Heart right ventricle (tissue), 16 donors: ENCODE measurements at regions not wholly inside any gene's neighbourhood (a gene's known extent, or its start where the extent isn't known, plus 50 kb on each side); places are given as distances from the start of the nearest gene placed in this dataset.

Experiments used
- ATAC-seq, 8 donors: fragments of 200-7000 bp; cut with Tn5 transposase; one replicate each; pipeline ENCODE4 v1.9.1; 2020; ENCODE audit warnings: mild to moderate bottlenecking in 8 of 8, moderate library complexity in 8 of 8, moderate number of reproducible peaks in 1 of 8
- DNase-seq, 2 donors: peaks; one replicate each; pipeline ENCODE4 v3.0.0-alpha.2; 2020
- H3K27ac ChIP-seq, 10 donors: fragments of 200-600 bp; sonication (generic) in 2 of 10; one replicate each; pipeline versions ENCODE4 v1.5.0 to v1.8.0; 2020 to 2022; ENCODE audit warnings: mild to moderate bottlenecking in 3 of 10
- H3K27me3 ChIP-seq, 7 donors: fragments of 200-600 bp; one replicate each; pipeline ENCODE4 v1.8.0; 2021 to 2022; ENCODE audit warnings: mild to moderate bottlenecking in 2 of 7
- H3K36me3 ChIP-seq, 9 donors: fragments of 200-600 bp; sonication (generic) in 1 of 9; one replicate each; pipeline versions ENCODE4 v1.5.0 to v1.8.0; 2020 to 2022; ENCODE audit warnings: mild to moderate bottlenecking in 2 of 9
- H3K4me1 ChIP-seq, 9 donors: fragments of 200-600 bp; sonication (generic) in 1 of 9; one replicate each; pipeline versions ENCODE4 v1.5.0 to v1.8.0; 2020 to 2022; ENCODE audit warnings: mild to moderate bottlenecking in 4 of 9
- H3K4me3 ChIP-seq, 10 donors: fragments of 200-600 bp; sonication (generic) in 2 of 10; one replicate each; pipeline versions ENCODE4 v1.5.0 to v1.8.0; 2020 to 2022; ENCODE audit warnings: mild to moderate bottlenecking in 7 of 10, moderate library complexity in 2 of 10
- H3K9me3 ChIP-seq, 11 donors: fragments of 200-600 bp in 10 of 11; sonication (generic) in 2 of 11; one replicate each; pipeline versions ENCODE4 v1.5.0 to v1.8.0; 2013 to 2022; ENCODE audit warnings: mild to moderate bottlenecking in 2 of 11, control low read depth in 1 of 11, moderate library complexity in 1 of 11
- CTCF ChIP-seq, 9 donors: fragments of 200-600 bp; sonication (generic) in 2 of 9; IDR thresholded peaks; one replicate each; pipeline versions ENCODE4 v1.5.0 to v1.8.0; 2021 to 2022; ENCODE audit warnings: antibody characterized with exemption in 9 of 9, mild to moderate bottlenecking in 5 of 9, moderate library complexity in 1 of 9
- whole genome bisulfite sequencing, 2 donors: extraction: QIAGEN DNeasy Blood & Tissue Kit; methylation state at CpG; one replicate each; pipeline ENCODE4 v1.1.7; 2013; ENCODE audit warnings: inconsistent platforms in 1 of 2; 5-methylcytosine and 5-hydroxymethylcytosine counted together
- intact Hi-C, 10 donors: fragments of 100-400 bp; cut with DNase I; formaldehyde crosslinking; loops; one replicate each; pipeline versions ENCODE4 v1.11.1 to v1.14.2; 2022
- donor health status: Arrhythmogenic right ventricular cardiomyopathy.
- donor health status: ischemic (EF 13 %, LVEDD 7.1; RV severe dilation, severe dysfunction).
- donor health status: healthy with polysubstance abuse.
- donor health status: DM: no; HTN: yes; CAD: no.
- donor health status: DM: no; HTN: no; CAD: no.
- donor health status: ischemic (EF 25% LVEDD 6.9; RV normal size, moderate dysfunction).
- donor health status: ischemic (EF 25% LVEDD 5.7; RV mildly dilated, moderate dysfunction).
- donor health status: healthy.
- donor health status: DM: yes; HTN: yes; CAD: no.
- donor health status: Ischemic cardiomyopathy.
- donor health status: ischemic (EF 35%, LVEDD 5.7; RV mildly dilated, moderate dysfunction).
- donor health status: nonischemic (EF 11% LVEDD 7.7; RV severe dilation, severe dysfunction).
- donor health status: DM: yes; HTN: yes; CAD: no.
- donor health status: PGD.
- donor health status: ischemic (EF 29% LVEDD 5.4; RV normal size, mild dysfunction).
- donor health status: nonischemic (EF 23%, LVEDD 6.1; RV moderate dilation, normal function).

- Histone ChIP-seq H3K9me3 (no peaks in the 10 kb centered on the region), H3K4me1 (peaks cover 0 to 22% (median 0%) of the 10 kb centered on the region in 9 donors), H3K4me3 (no peak overlapping the region), H3K27me3 (peaks cover 0 to 72% (median 0%) of the 10 kb centered on the region in 7 donors), H3K36me3 (no peaks in the 10 kb centered on the region), H3K27ac (peak overlapping the region in 1 of 10 donors; percentile 51)
- WGBS, 2 donors: 56 to 57% methylated on average over 5 of the region's 5 CpGs
- TF ChIP-seq CTCF (IDR thresholded peaks at IDR 0.05): no peak
- intact Hi-C loops: no loop called here
- no peak for DNase-seq
- ATAC-seq: no peak
Measured at GRCh38 chrX:65926095-65927019, 113.5 kb downstream of the VSIG4 start.

GRCh38 chrX:65925592-65925991 is 114.3 kb downstream of the VSIG4 start:
- Histone ChIP-seq H3K27me3 (peaks cover 0 to 72% (median 0%) of the 10 kb centered on the region in 7 donors), H3K9me3 (no peaks in the 10 kb centered on the region), H3K36me3 (no peaks in the 10 kb centered on the region), H3K4me3 (no peak overlapping the region), H3K27ac (no peak overlapping the region), H3K4me1 (peaks cover 0 to 22% (median 0%) of the 10 kb centered on the region in 9 donors)
- DNase-seq: no peak
- WGBS, 2 donors: 83% methylated on average over 2 to 3 of the region's 3 CpGs
- no peak for ATAC-seq
- intact Hi-C loops: no loop called here
- no peak for TF ChIP-seq CTCF (IDR thresholded peaks at IDR 0.05)

- Histone ChIP-seq H3K4me3 (no peak overlapping the region), H3K27ac (no peak overlapping the region), H3K9me3 (no peaks in the 10 kb centered on the region), H3K36me3 (no peaks in the 10 kb centered on the region), H3K4me1 (peaks cover 0 to 22% (median 0%) of the 10 kb centered on the region in 9 donors), H3K27me3 (peaks cover 0 to 72% (median 0%) of the 10 kb centered on the region in 7 donors)
- DNase-seq: no peak
- intact Hi-C loops: no loop called here
- no peak for ATAC-seq
- 68 to 69% methylated on average over 3 of the region's 3 CpGs for WGBS, 2 donors
- TF ChIP-seq CTCF (IDR thresholded peaks at IDR 0.05): no peak
Measured at GRCh38 chrX:65925005-65925404, 114.9 kb downstream of the VSIG4 start.

- H3K4me1 ChIP-seq: peaks cover 0 to 11% (median 0%) of the 10 kb centered on the region in 9 donors
- TF ChIP-seq CTCF (IDR thresholded peaks at IDR 0.05): no peak
- ATAC-seq (no peak), DNase-seq (no peak)
- peaks cover 0 to 86% (median 0%) of the 10 kb centered on the region in 7 donors for H3K27me3 ChIP-seq
- no peaks in the 10 kb centered on the region for H3K36me3 ChIP-seq
- no peak overlapping the region for H3K27ac ChIP-seq
- H3K9me3 ChIP-seq: peaks cover 0 to 13% (median 0%) of the 10 kb centered on the region in 11 donors
- H3K4me3 ChIP-seq: no peak overlapping the region
- intact Hi-C loops: no loop called here
- 53 to 55% methylated on average over 2 of the region's 2 CpGs for WGBS, 2 donors
Measured at GRCh38 chrX:65921363-65921762, 118.5 kb downstream of the VSIG4 start.
